H1 (cell line): ENCODE measurements at regions not wholly inside any gene's neighbourhood (a gene's known extent, or its start where the extent isn't known, plus 50 kb on each side); places are given as distances from the start of the nearest gene placed in this dataset.

Source experiments
- CTCF ChIA-PET: fragments of 300-600 bp; sonication (Branson Sonifier 250); formaldehyde crosslinking; loops from one replicate; lab custom pipeline; 2021; ENCODE audit not compliant: partially characterized antibody; lab: Charles Lee
- POLR2A ChIA-PET: fragments of 300-600 bp; sonication (Branson Sonifier 250); formaldehyde crosslinking; loops from one replicate; lab custom pipeline; 2021; ENCODE audit warnings: inconsistent platforms; ENCODE audit not compliant: partially characterized antibody; lab: Charles Lee
- DNase-seq, 2 experiments: peaks; one replicate each; pipeline versions ENCODE4 v3.0.0 to v3.0.0-alpha.2; 2010 to 2022; ENCODE audit warnings: low spot score in 2 of 2, low read depth in 1 of 2, mixed read lengths in 1 of 2
- FAIRE-seq: peaks from 2 replicates; lab custom pipeline; 2011; peaks lifted over from hg19 to GRCh38; lab: Jason Lieb, UNC
- H2AFZ ChIP-seq: 2 replicates; pipeline ENCODE4 v1.8.1; 2012; ENCODE audit warnings: low read length, inconsistent platforms
- H2AK5ac ChIP-seq: 2 replicates; pipeline ENCODE4 v1.6.1; 2013; ENCODE audit warnings: low read depth, low read length
- H2BK120ac ChIP-seq: replicated peaks from 2 replicates; pipeline ENCODE3; 2013; ENCODE audit warnings: low read depth, low read length, inconsistent platforms
- H2BK12ac ChIP-seq: 2 replicates; pipeline ENCODE4 v1.6.1; 2013; ENCODE audit warnings: low read depth, low read length
- H2BK15ac ChIP-seq: 2 replicates; pipeline ENCODE4 v1.6.1; 2013; ENCODE audit warnings: low read length
- H2BK20ac ChIP-seq: 2 replicates; pipeline ENCODE4 v1.6.1; 2013; ENCODE audit warnings: low read length
- H2BK5ac ChIP-seq: 2 replicates; pipeline ENCODE4 v1.6.1; 2013; ENCODE audit warnings: low read depth, low read length
- H3K14ac ChIP-seq: 2 replicates; pipeline ENCODE4 v1.6.1; 2013; ENCODE audit warnings: inconsistent platforms; ENCODE audit not compliant: insufficient read length
- H3K18ac ChIP-seq: 2 replicates; pipeline ENCODE4 v1.6.1; 2013; ENCODE audit warnings: low read length; ENCODE audit errors: extremely low read depth
- H3K23ac ChIP-seq: 2 replicates; pipeline ENCODE4 v1.6.1; 2013; ENCODE audit warnings: inconsistent platforms; ENCODE audit not compliant: insufficient read length
- H3K23me2 ChIP-seq: 2 replicates; pipeline ENCODE4 v1.6.1; 2013; ENCODE audit warnings: low read depth, low read length
- H3K27ac ChIP-seq: 2 replicates; pipeline ENCODE4 v1.6.1; 2011; ENCODE audit warnings: low read depth, low read length, inconsistent platforms
- H3K27me3 ChIP-seq, 4 experiments: replicated peaks in 1 of 4; 1 replicate in 1 of 4; 2 replicates in 3 of 4; pipeline versions ENCODE4 v1.6.1 to v1.8.1; 2011 to 2013; ENCODE audit warnings: low read length in 3 of 4, mild to moderate bottlenecking in 3 of 4, inconsistent platforms in 2 of 4, mixed read lengths in 2 of 4, moderate library complexity in 1 of 4; ENCODE audit not compliant: control insufficient read depth in 3 of 4, insufficient read depth in 3 of 4; ENCODE audit errors: extremely low read depth in 1 of 4
- H3K36me3 ChIP-seq, 4 experiments: 2 replicates each; pipeline versions ENCODE4 v1.6.1 to v1.8.1; 2011 to 2013; ENCODE audit warnings: mild to moderate bottlenecking in 4 of 4, low read length in 3 of 4, moderate library complexity in 2 of 4, control low read depth in 1 of 4, inconsistent platforms in 1 of 4; ENCODE audit not compliant: insufficient read depth in 4 of 4, control insufficient read depth in 2 of 4
- H3K4ac ChIP-seq: replicated peaks from 2 replicates; pipeline ENCODE3; 2013; ENCODE audit warnings: low read length, low read depth, mixed read lengths, inconsistent platforms; ENCODE audit not compliant: insufficient read length
- H3K4me1 ChIP-seq, 4 experiments: replicated peaks in 1 of 4; 1 replicate in 1 of 4; 2 replicates in 3 of 4; pipeline versions ENCODE4 v1.6.1 to v1.8.1; 2011 to 2013; ENCODE audit warnings: low read length in 3 of 4, inconsistent platforms in 2 of 4, mixed read lengths in 1 of 4; ENCODE audit not compliant: insufficient read depth in 4 of 4, control insufficient read depth in 3 of 4
- H3K4me2 ChIP-seq, 2 experiments: 2 replicates each; pipeline versions ENCODE4 v1.6.1 to v1.8.1; 2011 to 2013; ENCODE audit warnings: low read depth in 2 of 2, low read length in 2 of 2, control low read depth in 1 of 2, inconsistent platforms in 1 of 2, mild to moderate bottlenecking in 1 of 2; ENCODE audit not compliant: insufficient read depth in 1 of 2
- H3K4me3 ChIP-seq, 4 experiments: fragments of 200-600, 300-600 bp in 1 of 4; sonication (generic), shearing (Covaris generic), sonication (Bioruptor Twin) in 1 of 4; 2 replicates each; pipeline versions ENCODE4 v1.5.1 to v1.8.1; 2011 to 2016; ENCODE audit warnings: low read length in 4 of 4, low read depth in 3 of 4, control low read depth in 2 of 4, inconsistent platforms in 2 of 4, mild to moderate bottlenecking in 2 of 4, mixed read lengths in 1 of 4, moderate library complexity in 1 of 4; ENCODE audit not compliant: insufficient read depth in 2 of 4; ENCODE audit errors: extremely low read depth in 1 of 4
- H3K56ac ChIP-seq: replicated peaks from 2 replicates; pipeline ENCODE3; 2013; ENCODE audit warnings: low read depth, mild to moderate bottlenecking, mixed read lengths, low read length, inconsistent platforms; ENCODE audit not compliant: insufficient read length
- H3K79me1 ChIP-seq: 2 replicates; pipeline ENCODE4 v1.6.1; 2013; ENCODE audit warnings: low read depth, low read length, control low read depth
- H3K79me2 ChIP-seq, 2 experiments: 2 replicates each; pipeline versions ENCODE4 v1.6.1 to v1.8.1; 2012 to 2013; ENCODE audit warnings: low read length in 2 of 2, mild to moderate bottlenecking in 2 of 2, inconsistent platforms in 1 of 2; ENCODE audit not compliant: insufficient read depth in 2 of 2, control insufficient read depth in 1 of 2
- H3K9ac ChIP-seq, 4 experiments: replicated peaks in 1 of 4; 1 replicate in 1 of 4; 2 replicates in 3 of 4; pipeline versions ENCODE4 v1.6.1 to v1.8.1; 2011 to 2013; ENCODE audit warnings: low read depth in 3 of 4, low read length in 3 of 4, control low read depth in 2 of 4, mild to moderate bottlenecking in 2 of 4, moderate library complexity in 2 of 4, inconsistent platforms in 1 of 4; ENCODE audit errors: extremely low read depth in 1 of 4
- H3K9me3 ChIP-seq, 2 experiments: 2 replicates each; pipeline versions ENCODE4 v1.6.1 to v1.8.1; 2012 to 2013; ENCODE audit warnings: mild to moderate bottlenecking in 2 of 2, moderate library complexity in 2 of 2, control low read depth in 1 of 2, inconsistent platforms in 1 of 2, low read depth in 1 of 2, low read length in 1 of 2, mixed read lengths in 1 of 2; ENCODE audit not compliant: insufficient read depth in 2 of 2
- H4K20me1 ChIP-seq, 2 experiments: replicated peaks in 1 of 2; 2 replicates each; pipeline versions ENCODE3 to v1.8.1; 2011 to 2013; ENCODE audit warnings: inconsistent platforms in 2 of 2, low read length in 2 of 2, mild to moderate bottlenecking in 1 of 2; ENCODE audit not compliant: insufficient read depth in 2 of 2, control insufficient read depth in 1 of 2
- H4K5ac ChIP-seq: 2 replicates; pipeline ENCODE4 v1.6.1; 2013; ENCODE audit warnings: low read length, low read depth, mixed read lengths, inconsistent platforms; ENCODE audit not compliant: insufficient read length
- H4K8ac ChIP-seq: 2 replicates; pipeline ENCODE4 v1.8.0; 2013; ENCODE audit warnings: mild to moderate bottlenecking, moderate library complexity, low read length, inconsistent platforms; ENCODE audit not compliant: insufficient read depth; ENCODE audit errors: extremely low read depth
- H4K91ac ChIP-seq: replicated peaks from 2 replicates; pipeline ENCODE3; 2013; ENCODE audit warnings: low read length, mixed read lengths, inconsistent platforms; ENCODE audit not compliant: insufficient read length
- CBX5 ChIP-seq: fragments of 300-800, 300-1000 bp; sonication (generic); IDR thresholded peaks from 2 replicates; pipeline ENCODE4 v1.7.1; 2016; ENCODE audit warnings: antibody characterized with exemption, low read length, low read depth
- HDAC2 ChIP-seq, 2 experiments: fragments of 300-600 bp in 1 of 2; sonication (generic) in 1 of 2; IDR thresholded peaks; 2 replicates each; pipeline ENCODE4 v1.6.1; 2011 to 2012; ENCODE audit warnings: low read depth in 2 of 2, low read length in 2 of 2, mild to moderate bottlenecking in 2 of 2, moderate library complexity in 2 of 2, borderline replicate concordance in 1 of 2, inconsistent platforms in 1 of 2
- MAFK ChIP-seq: IDR thresholded peaks from 2 replicates; pipeline ENCODE4 v1.6.1; 2012; ENCODE audit warnings: low read depth, mild to moderate bottlenecking, improper control_type of control experiment, low read length
- RAD21 ChIP-seq, 2 experiments: IDR thresholded peaks in 1 of 2; conservative IDR thresholded peaks in 1 of 2; 2 replicates each; pipeline ENCODE4 v1.6.1; 2011; ENCODE audit warnings: low read depth in 2 of 2, low read length in 2 of 2, improper control_type of control experiment in 1 of 2, inconsistent platforms in 1 of 2, mild to moderate bottlenecking in 1 of 2, moderate library complexity in 1 of 2
- SUZ12 ChIP-seq: fragments of 200-600 bp; sonication (generic); IDR thresholded peaks from 2 replicates; pipeline ENCODE4 v1.6.1; 2012; ENCODE audit warnings: mild to moderate bottlenecking, inconsistent platforms, low read length, moderate library complexity, mixed read lengths
- TAF7 ChIP-seq: optimal IDR thresholded peaks from 2 replicates; pipeline ENCODE3; 2011; ENCODE audit warnings: low read depth, mild to moderate bottlenecking, inconsistent platforms, low read length, moderate library complexity, borderline replicate concordance
- WGBS, 2 experiments: shearing (Covaris generic) in 1 of 2; methylation state at CpG; one replicate each; pipeline versions ENCODE4 v1.1.6 to v1.1.7; 2013 to 2015; ENCODE audit warnings: low lambda C conversion rate in 2 of 2, mixed read lengths in 2 of 2, inconsistent platforms in 1 of 2, low coverage in 1 of 2, missing lambda C conversion rate in 1 of 2; ENCODE audit not compliant: insufficient replicate concordance in 2 of 2, insufficient coverage in 1 of 2, insufficient read length in 1 of 2; ENCODE audit errors: extremely low coverage in 1 of 2, missing lambda C conversion rate in 1 of 2; 5-methylcytosine and 5-hydroxymethylcytosine counted together

GRCh38 chr5:117235786-117236185 lies 661.2 kb upstream of the SEMA6A start:
- Histone ChIP-seq H3K4me2 (no peak overlapping the region), H2BK120ac (no peak overlapping the region), H3K27me3 (no peaks in the 10 kb centered on the region), H3K4ac (no peak overlapping the region), H3K79me2 (no peaks in the 10 kb centered on the region), H2BK20ac (no peak overlapping the region), H2AK5ac (no peak overlapping the region), H2AFZ (no peak overlapping the region), H3K4me3 (no peak overlapping the region), H3K18ac (no peak overlapping the region), H3K14ac (no peak overlapping the region), H3K36me3 (no peaks in the 10 kb centered on the region), H4K91ac (no peak overlapping the region), H2BK5ac (no peak overlapping the region), H3K27ac (no peak overlapping the region), H3K4me1 (no peaks in the 10 kb centered on the region), H4K20me1 (no peaks in the 10 kb centered on the region), H3K9me3 (peaks cover 0 to under 1% of the 10 kb centered on the region in 2 experiments; a peak in 2 of 4 replicates), H3K79me1 (no peaks in the 10 kb centered on the region), H3K9ac (no peak overlapping the region), H4K8ac (no peak overlapping the region), H4K5ac (no peak overlapping the region), H3K23ac (no peak overlapping the region), H3K23me2 (no peaks in the 10 kb centered on the region), H3K56ac (no peak overlapping the region), H2BK12ac (no peak overlapping the region), H2BK15ac (no peak overlapping the region)
- CTCF ChIA-PET = interaction anchor here (0.6 kb wide), 1 partner anchor 219 kb away, joined by 3 read pairs; no protein-coding TSS in a partner anchor
- FAIRE-seq (no peak), DNase-seq (no peak)
- POLR2A ChIA-PET = no interaction called here
- TF ChIP-seq TAF7 (no peak), RAD21 (IDR thresholded peaks at IDR 0.05 in 1 of 2, conservative IDR thresholded peaks at IDR 0.05 in 1 of 2; ENCODE audit: low read depth in 2 of 2, low read length in 2 of 2) (no peak), MAFK (no peak), CBX5 (no peak), HDAC2 (IDR thresholded peaks at IDR 0.05; ENCODE audit: borderline replicate concordance in 1 of 2, low read depth in 2 of 2, low read length in 2 of 2) (no peak), SUZ12 (no peak)
- 88% methylated on average over 5 of the region's 5 CpGs; no CpG with 5 or more reads in 1 of the 2 experiments for WGBS, 2 experiments
